GM18511 (cell line): ENCODE measurements at regions not wholly inside any gene's neighbourhood (a gene's known extent, or its start where the extent isn't known, plus 50 kb on each side); places are given as distances from the start of the nearest gene placed in this dataset.

Source experiments
- ATAC-seq: cut with Tn5 transposase; IDR thresholded peaks from one replicate; pipeline ENCODE4 v1.9.1; 2021; ENCODE audit warnings: mild to moderate bottlenecking, moderate library complexity; ENCODE audit not compliant: unreplicated experiment

GRCh38 chr3:82942041-82942440 lies 1180.6 kb upstream of the GBE1 start:
- peak; percentile 73 for ATAC-seq

DNA sequence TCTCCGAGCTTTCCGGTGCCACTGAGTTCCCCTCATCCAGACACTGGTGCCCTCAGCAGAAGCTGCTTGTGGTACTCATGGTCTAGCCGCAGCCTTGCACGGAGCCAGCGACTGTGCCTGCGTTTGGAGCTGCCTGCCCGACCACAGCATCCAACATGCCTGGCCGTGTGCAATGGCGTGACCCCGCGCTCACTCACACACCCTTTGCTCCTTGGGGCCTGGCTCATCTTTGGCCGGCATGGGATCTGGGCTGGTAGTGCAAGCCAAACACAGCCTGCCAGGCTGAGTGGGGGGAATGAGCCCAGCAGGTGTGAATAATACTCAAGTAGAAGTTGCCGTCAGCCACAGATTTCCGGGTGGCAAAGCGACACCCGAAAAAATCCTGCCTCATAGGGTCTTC lies 1178.7 kb upstream of the GBE1 start:
- no peak for ATAC-seq

DNA sequence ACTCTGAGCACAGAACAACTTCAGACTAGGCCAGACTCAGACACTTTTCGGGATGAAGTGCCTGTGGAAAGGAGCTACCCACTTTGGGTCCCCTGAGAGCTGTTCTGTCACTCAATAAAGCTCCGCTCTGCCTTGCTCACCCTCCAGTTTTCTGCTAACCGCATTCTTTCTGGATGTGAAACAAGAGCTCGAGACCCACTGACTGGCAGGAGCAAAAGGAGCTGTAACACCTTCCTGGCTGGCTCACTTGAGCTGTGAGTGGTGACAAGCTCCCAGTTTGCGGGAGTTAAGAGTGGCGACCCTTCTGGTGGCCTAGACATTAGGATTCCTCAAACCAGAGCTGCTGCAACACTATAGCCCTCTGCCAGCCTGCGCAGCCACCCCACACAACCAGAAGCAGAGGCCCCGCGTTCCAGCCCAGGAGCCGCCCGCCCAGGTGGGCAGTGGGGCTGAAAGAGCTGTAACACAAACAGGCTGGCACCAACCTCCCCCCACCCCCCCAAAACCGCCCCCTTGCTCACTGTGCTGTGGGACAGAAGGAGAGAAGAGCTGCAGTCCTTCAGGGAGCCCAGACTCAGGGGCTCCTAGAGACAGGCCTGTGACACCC lies 1178.1 kb upstream of the GBE1 start:
- ATAC-seq = no peak

GRCh38 chr3:82938821-82939328 lies 1177.4 kb upstream of the GBE1 start:
- ATAC-seq = no peak

- no peak for ATAC-seq
Observed at GRCh38 chr3:82927309-82928253, 1166.1 kb upstream of the GBE1 start.

GRCh38 chr3:82891028-82891427 lies 1129.6 kb upstream of the GBE1 start:
- ATAC-seq = no peak

GRCh38 chr3:82883072-82883471 lies 1121.6 kb upstream of the GBE1 start:
- no peak for ATAC-seq

DNA sequence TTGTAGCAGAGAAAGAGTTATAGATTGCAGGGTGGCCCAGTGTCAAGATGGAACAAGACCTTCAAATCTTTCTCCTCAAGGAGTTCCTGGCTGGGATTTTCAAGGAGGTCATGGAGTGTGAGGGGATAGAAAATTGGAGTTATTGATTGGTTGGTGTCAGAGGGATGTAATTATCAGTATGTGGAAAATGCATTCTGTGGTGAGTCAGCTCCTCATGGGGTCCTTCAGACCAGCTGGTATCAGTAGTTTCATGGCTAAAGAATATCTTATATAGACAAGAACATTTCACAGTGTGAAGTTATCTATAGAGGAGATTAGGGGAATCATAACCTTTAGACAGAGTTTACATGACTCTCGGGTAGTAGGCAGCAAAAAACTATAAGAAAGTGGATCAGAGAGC lies 1114.0 kb upstream of the GBE1 start:
- no peak for ATAC-seq

- ATAC-seq = no peak
Observed at GRCh38 chr3:82839871-82840270, 1078.4 kb upstream of the GBE1 start.

GRCh38 chr3:82834098-82834497 lies 1072.7 kb upstream of the GBE1 start:
- no peak for ATAC-seq

GRCh38 chr3:82824491-82824890 lies 1063.0 kb upstream of the GBE1 start:
- ATAC-seq = no peak

- no peak for ATAC-seq
Observed at GRCh38 chr3:82816086-82816485, 1054.6 kb upstream of the GBE1 start.

- ATAC-seq = no peak
Observed at GRCh38 chr3:82815417-82816058, 1054.1 kb upstream of the GBE1 start.

DNA sequence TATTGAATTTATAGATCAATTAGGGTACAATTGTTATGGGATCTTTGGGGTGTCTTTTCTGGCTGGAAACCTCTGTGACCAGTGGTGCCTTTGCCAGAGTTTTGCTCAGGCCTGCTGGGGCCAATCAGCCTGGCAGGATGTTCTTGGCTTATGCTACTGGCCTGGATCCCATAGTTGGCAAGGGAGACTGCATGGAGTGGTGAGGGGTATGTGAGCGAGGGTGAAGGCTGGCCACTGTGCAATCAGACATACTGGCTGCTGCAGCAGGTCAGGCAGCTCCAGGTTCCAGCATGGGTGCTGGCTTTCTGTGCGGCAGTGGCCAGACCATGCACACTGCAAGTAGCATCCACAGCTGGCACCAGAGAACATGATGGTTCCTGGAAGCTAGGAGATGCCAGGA lies 1053.2 kb upstream of the GBE1 start:
- no peak for ATAC-seq

GRCh38 chr3:82807781-82808180 lies 1046.3 kb upstream of the GBE1 start:
- no peak for ATAC-seq

- no peak for ATAC-seq
Observed at GRCh38 chr3:82802501-82802900, 1041.1 kb upstream of the GBE1 start.

DNA sequence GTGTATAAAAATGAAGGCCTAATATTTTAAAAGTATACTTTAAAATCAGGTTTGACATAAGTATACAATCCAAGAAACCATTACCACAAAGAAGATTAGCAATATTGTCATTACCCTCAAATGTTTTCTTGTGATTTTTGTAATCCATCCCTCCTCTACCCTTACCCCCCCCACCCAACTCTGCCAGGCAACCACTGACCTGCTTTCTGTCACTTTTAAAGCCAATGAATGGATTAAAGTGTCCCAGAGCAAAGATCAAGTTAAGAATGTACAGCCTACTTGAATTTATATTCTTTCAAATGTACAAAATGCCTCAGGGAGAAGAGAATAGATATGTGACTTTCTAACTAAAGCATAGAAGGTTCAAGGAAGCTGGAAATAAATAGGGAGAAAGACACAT lies 1038.8 kb upstream of the GBE1 start:
- no peak for ATAC-seq

- ATAC-seq = no peak
Observed at GRCh38 chr3:82796765-82797164, 1035.3 kb upstream of the GBE1 start.

- no peak for ATAC-seq
Observed at GRCh38 chr3:82791241-82791640, 1029.8 kb upstream of the GBE1 start.

- ATAC-seq = no peak
Observed at GRCh38 chr3:82790307-82791097, 1029.1 kb upstream of the GBE1 start.

- no peak for ATAC-seq
Observed at GRCh38 chr3:82783194-82783593, 1021.7 kb upstream of the GBE1 start.
